ENCODE measurements at regions not wholly inside any gene's neighbourhood (a gene's known extent, or its start where the extent isn't known, plus 50 kb on each side); places are given as distances from the start of the nearest gene placed in this dataset.
"Not testable (repeated sequence)": the region's sequence is repeated elsewhere in the genome, so short reads cannot be mapped to it uniquely, and the experiment has no call there.

GRCh38 chr12:131208425-131208824 lies 254.7 kb downstream of the ADGRD1 start:
- no peaks in the 10 kb centered on the region for H3K36me3 Mint-ChIP-seq
- H3K27ac Mint-ChIP-seq, result no peak overlapping the region
- no peaks in the 10 kb centered on the region for H3K4me1 Mint-ChIP-seq
- H3K9me3 Mint-ChIP-seq, result peaks cover 10% of the 10 kb centered on the region
- no peak for TF ChIP-seq CTCF (IDR thresholded peaks at IDR 0.05; ENCODE audit: unreplicated experiment)
- DNase-seq (ENCODE audit: low spot score in 2 of 2, unreplicated experiment in 2 of 2), result no peak
- peaks cover 22% of the 10 kb centered on the region for H3K27me3 Mint-ChIP-seq (ENCODE audit: low read depth)
- no peak overlapping the region for H3K4me3 Mint-ChIP-seq

- Mint-ChIP-seq H3K27me3 (ENCODE audit: low read depth) (peaks cover 18% of the 10 kb centered on the region), H3K9me3 (peaks cover 10% of the 10 kb centered on the region), H3K4me1 (no peaks in the 10 kb centered on the region), H3K27ac (no peak overlapping the region), H3K4me3 (no peak overlapping the region), H3K36me3 (no peaks in the 10 kb centered on the region)
- no peak for TF ChIP-seq CTCF (IDR thresholded peaks at IDR 0.05; ENCODE audit: unreplicated experiment)
- no peak for DNase-seq (ENCODE audit: low spot score in 2 of 2, unreplicated experiment in 2 of 2)
Measured at GRCh38 chr12:131209082-131210070, 255.7 kb downstream of the ADGRD1 start.

GRCh38 chr12:131210506-131211339 lies 257.0 kb downstream of the ADGRD1 start:
- no peak overlapping the region for H3K27ac Mint-ChIP-seq
- no peaks in the 10 kb centered on the region for H3K4me1 Mint-ChIP-seq
- H3K27me3 Mint-ChIP-seq (ENCODE audit: low read depth), result peaks cover 11% of the 10 kb centered on the region
- TF ChIP-seq CTCF (IDR thresholded peaks at IDR 0.05; ENCODE audit: unreplicated experiment), result no peak
- no peak overlapping the region for H3K4me3 Mint-ChIP-seq
- peaks cover 10% of the 10 kb centered on the region for H3K9me3 Mint-ChIP-seq
- H3K36me3 Mint-ChIP-seq, result no peaks in the 10 kb centered on the region
- DNase-seq (ENCODE audit: low spot score in 2 of 2, unreplicated experiment in 2 of 2), result no peak

GRCh38 chr12:131211340-131211938 lies 257.7 kb downstream of the ADGRD1 start:
- Mint-ChIP-seq H3K4me3 (no peak overlapping the region), H3K27me3 (ENCODE audit: low read depth) (peaks cover 8% of the 10 kb centered on the region), H3K9me3 (peaks cover 10% of the 10 kb centered on the region), H3K4me1 (no peaks in the 10 kb centered on the region), H3K27ac (no peak overlapping the region), H3K36me3 (no peaks in the 10 kb centered on the region)
- TF ChIP-seq CTCF (IDR thresholded peaks at IDR 0.05; ENCODE audit: unreplicated experiment), result no peak
- no peak for DNase-seq (ENCODE audit: low spot score in 2 of 2, unreplicated experiment in 2 of 2)

GRCh38 chr12:131213896-131214442 lies 260.3 kb downstream of the ADGRD1 start:
- Mint-ChIP-seq H3K27ac (no peak overlapping the region), H3K4me1 (peaks cover 21% of the 10 kb centered on the region), H3K36me3 (no peaks in the 10 kb centered on the region), H3K27me3 (ENCODE audit: low read depth) (peaks cover 10% of the 10 kb centered on the region), H3K9me3 (peaks cover 10% of the 10 kb centered on the region), H3K4me3 (no peak overlapping the region)
- no peak for DNase-seq (ENCODE audit: low spot score in 2 of 2, unreplicated experiment in 2 of 2)
- no peak for TF ChIP-seq CTCF (IDR thresholded peaks at IDR 0.05; ENCODE audit: unreplicated experiment)

- H3K27ac Mint-ChIP-seq; H3K36me3 Mint-ChIP-seq; H3K4me3 Mint-ChIP-seq; DNase-seq (ENCODE audit: low spot score in 2 of 2, unreplicated experiment in 2 of 2); H3K9me3 Mint-ChIP-seq; H3K27me3 Mint-ChIP-seq (ENCODE audit: low read depth): not testable (repeated sequence)
- peaks cover 23% of the 10 kb centered on the region for H3K4me1 Mint-ChIP-seq
Measured at GRCh38 chr12:131214936-131215335, 261.2 kb downstream of the ADGRD1 start.

GRCh38 chr12:131216587-131216986 lies 262.9 kb downstream of the ADGRD1 start:
- not testable (repeated sequence) for H3K4me3 Mint-ChIP-seq; DNase-seq (ENCODE audit: low spot score in 2 of 2, unreplicated experiment in 2 of 2); H3K27ac Mint-ChIP-seq; H3K9me3 Mint-ChIP-seq; H3K27me3 Mint-ChIP-seq (ENCODE audit: low read depth); H3K36me3 Mint-ChIP-seq
- H3K4me1 Mint-ChIP-seq, result peaks cover 27% of the 10 kb centered on the region
